GM18498 (cell line): ENCODE measurements at regions not wholly inside any gene's neighbourhood (a gene's known extent, or its start where the extent isn't known, plus 50 kb on each side); places are given as distances from the start of the nearest gene placed in this dataset.

Source experiments
- ATAC-seq: cut with Tn5 transposase; IDR thresholded peaks from one replicate; pipeline ENCODE4 v1.9.1; 2021; ENCODE audit warnings: mild to moderate bottlenecking, moderate library complexity; ENCODE audit not compliant: unreplicated experiment

- no peak for ATAC-seq
These were observed 135.9 kb upstream of the FRY start for GRCh38 chr13:31895691-31896090.

DNA sequence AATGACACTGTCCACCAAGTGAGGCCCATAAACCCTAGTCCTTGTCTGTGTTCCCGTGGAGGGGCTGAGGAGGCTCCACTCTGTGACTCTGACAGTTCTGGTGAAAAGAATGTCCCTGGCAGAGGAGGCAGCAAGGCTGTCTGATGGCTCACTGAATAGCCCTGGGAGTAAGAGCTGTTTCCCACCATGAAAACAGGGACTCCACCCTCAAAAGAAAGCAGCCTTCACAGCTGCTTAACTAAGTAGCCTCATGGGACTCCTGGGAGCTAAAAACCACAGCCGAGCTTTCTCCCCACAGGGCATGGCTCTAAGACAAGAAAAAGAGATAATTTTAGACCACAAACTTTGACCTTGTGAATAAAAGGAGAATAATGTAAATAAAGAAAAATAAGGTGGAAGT lies 135.1 kb upstream of the FRY start:
- ATAC-seq, result peak; percentile 41

DNA sequence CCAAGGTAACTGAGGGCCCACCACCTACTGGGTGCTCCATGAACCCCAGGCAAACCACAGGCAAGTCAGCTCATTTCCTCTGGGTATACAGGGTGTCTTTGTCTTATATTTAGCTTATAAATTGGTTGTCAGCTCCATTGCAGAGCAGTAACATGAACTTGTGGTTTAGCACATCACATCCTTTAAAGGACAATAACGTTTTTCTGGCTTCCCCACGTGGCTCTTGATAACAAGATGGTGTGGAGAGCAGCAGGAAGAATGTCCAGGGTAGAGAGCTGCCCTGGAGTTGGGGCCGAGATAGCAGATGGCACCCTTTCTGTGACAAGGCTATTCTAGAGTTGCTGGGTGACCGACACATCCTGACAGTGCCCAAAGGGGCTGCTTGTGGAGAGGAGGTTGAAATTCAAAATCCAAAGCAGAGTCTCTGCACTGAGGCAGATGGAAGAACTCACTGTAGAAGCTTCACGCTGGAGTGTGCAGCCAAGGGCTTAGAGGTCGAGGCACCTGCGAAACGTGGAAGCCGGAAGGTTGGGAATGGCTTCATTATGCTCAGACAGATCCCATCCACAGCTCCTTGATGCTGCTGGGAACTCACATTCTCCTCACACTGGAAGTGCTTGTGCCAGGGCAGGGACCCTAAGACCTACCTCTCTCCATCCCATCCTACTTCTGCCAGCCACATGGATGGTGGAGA lies 133.0 kb upstream of the FRY start:
- ATAC-seq, result no peak

GRCh38 chr13:31901985-31902384 lies 129.6 kb upstream of the FRY start:
- ATAC-seq, result no peak

DNA sequence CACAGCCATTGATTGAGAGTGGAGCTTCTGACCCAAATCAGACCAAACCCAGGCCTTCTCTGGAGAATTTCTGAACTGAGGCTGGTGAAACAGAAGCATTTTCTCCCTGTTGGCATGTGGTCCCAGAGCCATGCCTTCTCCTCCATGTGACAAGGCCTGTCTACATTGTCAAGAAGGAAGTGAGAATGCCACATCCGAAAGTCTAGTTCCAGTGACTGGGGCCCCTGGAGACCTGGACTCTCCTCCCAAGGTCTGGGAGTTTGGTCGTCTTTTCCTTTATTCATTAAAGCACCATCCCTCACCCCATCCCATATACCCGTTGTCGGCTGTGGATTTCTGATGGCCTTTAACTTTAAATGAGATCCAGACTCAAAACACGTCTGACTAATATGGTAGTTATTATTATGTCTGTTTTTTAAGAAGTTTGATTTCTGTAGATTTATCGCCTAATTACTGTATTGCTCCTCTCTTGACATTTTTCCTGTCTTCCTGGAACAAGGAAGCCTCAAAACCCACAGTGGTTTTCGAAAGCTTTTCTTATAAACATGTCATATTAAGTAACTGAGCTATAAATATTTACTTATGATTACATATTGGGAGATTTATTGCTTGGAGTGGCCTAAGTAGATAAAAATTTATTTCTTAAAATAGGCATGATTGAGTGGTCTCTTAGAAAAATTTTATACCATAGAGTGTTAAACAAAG lies 128.3 kb upstream of the FRY start:
- no peak for ATAC-seq

DNA sequence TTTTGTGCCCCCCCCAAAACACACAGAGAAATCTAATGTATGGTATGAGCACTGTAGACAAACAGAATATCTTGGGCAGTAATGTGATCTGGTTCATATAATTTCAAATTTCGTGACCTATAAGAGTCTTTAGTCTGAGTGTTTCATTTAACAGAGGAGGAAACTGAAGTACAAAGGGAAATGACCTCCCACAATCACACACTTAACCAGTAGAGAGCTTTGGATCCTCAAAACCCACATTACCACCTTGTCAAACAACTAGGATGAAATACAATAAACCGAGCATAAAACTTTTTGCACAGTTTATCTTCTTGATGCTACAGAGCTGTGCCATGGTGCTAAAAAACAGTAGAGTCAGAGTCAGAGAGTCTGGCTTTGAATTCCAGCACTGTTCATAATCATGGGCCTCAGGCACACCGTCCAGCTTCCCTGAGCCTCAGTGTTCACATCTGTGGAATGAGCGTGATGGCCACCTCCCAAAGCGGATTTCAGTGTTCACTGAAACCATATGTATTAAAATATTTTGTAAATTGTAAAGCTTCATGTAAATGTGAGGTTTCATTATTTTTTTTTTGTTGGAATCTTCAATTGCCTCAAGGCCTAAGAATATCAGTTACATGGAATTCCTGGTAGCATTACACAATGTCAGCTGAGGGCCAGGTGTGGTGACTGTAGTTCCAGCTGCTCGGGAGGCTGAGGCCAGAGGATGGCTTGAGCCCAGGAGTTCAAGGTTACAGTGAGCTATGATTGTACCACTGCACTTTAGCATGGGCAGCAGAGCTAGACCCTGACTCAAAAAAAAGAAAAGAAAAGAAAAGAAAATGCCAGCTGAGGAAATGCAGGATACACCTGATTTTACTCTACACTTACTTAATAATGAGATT lies 126.4 kb upstream of the FRY start:
- ATAC-seq, result no peak

GRCh38 chr13:31905961-31906360 lies 125.6 kb upstream of the FRY start:
- ATAC-seq, result no peak

GRCh38 chr13:31908696-31909411 lies 122.7 kb upstream of the FRY start:
- no peak for ATAC-seq

DNA sequence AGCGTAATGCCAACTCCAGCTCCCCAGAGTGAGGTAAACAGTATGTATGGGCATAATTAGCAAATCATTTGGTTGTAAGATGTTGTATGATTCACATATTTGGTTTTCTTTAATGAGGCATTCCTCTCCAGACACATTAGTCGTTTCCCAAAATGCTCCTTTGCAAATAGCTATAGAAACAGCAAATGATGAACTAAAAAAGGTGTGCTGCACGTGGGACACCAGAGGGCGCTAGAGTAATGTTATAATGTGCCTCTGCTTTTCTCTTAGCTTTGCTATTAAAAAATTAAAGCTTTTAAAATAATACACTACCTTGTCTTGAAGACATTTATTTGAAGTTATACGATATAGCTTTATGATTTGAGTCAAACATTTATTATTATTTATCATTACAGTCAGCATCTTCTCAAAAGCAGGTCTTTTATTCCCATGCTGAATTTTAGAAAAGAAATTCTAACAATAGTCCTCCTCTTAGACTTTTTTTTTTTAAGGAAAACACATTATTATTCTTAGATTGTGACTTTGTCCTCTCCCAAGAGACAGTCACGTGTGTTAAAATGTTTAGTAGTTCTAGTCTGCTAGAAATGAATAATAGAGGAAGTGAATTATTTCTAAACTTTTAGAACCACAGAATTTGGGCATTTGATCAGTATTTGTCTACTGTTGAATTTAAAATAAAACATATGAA lies 121.6 kb upstream of the FRY start:
- peak; percentile 63 for ATAC-seq

DNA sequence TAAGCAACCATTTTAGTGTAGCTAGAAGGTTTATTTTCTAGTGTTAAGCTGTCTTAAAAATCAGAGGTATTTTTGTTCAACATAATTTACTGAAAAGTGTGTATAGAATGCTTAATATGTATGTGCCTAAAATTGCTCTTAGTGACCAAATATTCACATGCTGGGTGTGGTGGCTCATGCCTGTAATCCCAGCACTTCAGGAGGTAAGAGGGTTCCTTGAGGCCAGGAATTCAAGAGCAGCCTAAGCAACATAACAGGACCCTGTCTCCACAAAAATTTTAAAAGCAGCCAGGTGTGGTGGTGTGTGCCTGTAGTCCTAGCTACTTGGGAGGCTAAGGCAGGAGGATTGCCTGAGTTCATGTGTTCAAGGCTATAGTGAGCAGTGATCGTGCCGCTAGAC lies 120.9 kb upstream of the FRY start:
- no peak for ATAC-seq

DNA sequence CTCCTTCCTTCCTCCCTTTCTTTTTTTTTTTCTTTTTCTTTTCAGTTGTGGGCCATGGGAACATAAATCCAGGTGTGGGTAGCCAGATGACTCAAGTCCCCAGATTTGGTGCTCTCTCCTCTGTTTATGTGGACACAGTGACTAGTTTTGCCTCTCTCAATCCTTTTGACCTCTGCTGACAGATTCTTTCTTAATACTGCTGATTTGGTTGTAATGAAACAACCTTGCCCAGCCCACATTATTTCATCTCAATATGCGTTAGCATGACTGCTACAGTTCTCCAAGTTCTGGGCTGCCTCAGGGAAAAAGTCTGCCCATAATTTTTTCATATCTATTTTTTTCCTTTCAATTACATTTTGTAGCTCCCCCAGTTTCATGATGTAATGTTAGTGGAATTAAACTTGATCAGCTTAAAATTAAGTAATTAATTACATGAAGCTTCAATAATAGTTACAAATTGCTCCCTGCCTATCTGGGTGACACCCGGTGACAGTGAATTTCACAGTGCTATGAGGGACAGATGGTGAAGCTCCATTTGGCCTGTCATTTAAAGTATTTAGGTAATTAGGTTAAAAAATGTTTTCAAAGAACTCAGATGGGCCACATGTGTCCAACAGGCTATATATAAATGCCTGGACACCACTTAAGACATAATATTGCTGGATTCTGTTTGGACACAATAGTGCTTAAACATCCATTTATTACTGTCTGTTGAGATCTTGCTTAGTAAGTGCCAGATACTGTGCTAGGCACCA lies 118.8 kb upstream of the FRY start:
- ATAC-seq, result no peak

GRCh38 chr13:31913459-31913858 lies 118.1 kb upstream of the FRY start:
- no peak for ATAC-seq

DNA sequence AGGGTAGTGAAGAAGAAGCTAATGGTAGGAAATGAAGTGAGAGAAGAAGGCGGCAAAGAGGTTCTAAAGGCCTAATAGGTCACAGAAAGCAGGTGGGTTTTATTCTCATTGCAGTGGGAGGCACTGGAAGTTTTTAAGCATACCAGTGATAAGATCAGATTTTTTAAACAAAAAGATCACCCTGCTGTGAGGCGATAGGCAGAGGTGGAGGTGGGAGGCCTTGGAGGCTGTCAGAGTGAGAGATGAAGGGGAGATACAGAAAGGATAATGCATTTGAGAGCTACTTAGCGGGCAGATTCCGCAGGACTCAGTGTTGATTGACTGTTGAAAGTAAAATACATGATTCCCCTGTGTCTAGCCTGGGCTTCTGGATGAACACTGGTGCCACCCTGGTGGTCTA lies 116.7 kb upstream of the FRY start:
- ATAC-seq, result no peak

GRCh38 chr13:31918707-31919106 lies 112.9 kb upstream of the FRY start:
- no peak for ATAC-seq

DNA sequence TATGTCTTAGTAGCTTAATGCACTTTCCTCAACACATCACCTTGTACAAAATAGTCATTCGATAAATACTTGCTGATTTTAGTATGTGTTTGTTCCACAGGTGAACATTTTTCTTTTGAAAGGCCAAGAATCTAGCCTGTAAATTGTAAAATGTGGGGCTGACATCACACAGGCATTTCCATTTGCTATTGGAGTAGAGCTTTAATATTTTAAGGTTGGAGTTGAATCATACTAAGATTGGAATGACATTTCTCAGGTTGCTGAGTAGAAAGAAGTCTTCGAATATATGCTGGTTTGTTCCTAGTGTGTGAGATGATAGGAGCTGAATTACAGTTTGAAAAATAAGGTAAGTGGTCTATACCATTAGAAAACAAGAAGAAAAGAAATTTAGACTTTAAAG lies 112.3 kb upstream of the FRY start:
- no peak for ATAC-seq

DNA sequence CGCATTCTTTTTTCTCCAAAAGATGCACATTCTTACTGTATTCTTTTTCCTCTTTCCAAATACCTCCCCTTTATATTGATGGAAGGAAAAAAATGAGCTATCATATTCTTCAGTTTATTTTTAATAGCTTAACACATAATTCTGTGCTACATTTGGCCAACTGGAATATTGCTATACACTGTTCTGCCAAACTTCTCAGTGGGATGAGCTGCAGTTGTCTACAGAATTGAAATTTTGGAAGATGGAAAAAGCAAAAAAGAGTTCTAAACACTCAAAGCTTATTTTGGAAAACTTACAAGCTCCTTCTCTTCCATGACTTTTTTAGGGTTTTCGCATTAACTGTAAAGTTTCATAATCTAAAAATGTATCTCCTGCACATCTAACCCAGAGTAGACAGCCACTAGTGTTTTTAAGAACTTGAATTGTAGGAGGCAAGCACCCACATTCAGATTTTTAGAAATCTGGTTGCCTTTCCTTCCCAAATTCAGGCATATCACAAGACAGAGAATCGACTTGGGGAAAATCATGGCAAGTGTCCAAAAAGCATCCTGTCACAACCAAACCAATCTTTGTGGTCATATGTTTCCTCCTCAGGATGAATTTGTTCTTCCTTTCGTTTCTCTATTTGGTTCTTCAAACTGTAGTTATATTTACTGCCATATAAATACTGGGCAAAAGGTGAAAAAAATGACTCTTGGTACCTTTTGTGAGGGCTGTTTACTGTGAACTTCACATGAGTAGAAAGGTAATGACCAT lies 111.4 kb upstream of the FRY start:
- ATAC-seq, result no peak

- no peak for ATAC-seq
These were observed 110.9 kb upstream of the FRY start for GRCh38 chr13:31920727-31921100.

GRCh38 chr13:31922724-31923123 lies 108.8 kb upstream of the FRY start:
- ATAC-seq, result no peak

GRCh38 chr13:31923134-31923763 lies 108.3 kb upstream of the FRY start:
- ATAC-seq, result no peak
